CD14-positive monocyte (primary cell): ENCODE measurements at regions not wholly inside any gene's neighbourhood (a gene's known extent, or its start where the extent isn't known, plus 50 kb on each side); places are given as distances from the start of the nearest gene placed in this dataset.

Experiments
- DNase-seq, 3 donors: peaks; one replicate each; pipeline ENCODE4 v3.0.0-alpha.2; 2011 to 2022
- H2AFZ ChIP-seq: 2 replicates; pipeline ENCODE4 v1.6.0; 2012; ENCODE audit warnings: mild to moderate bottlenecking, low read depth, low read length, inconsistent platforms; ENCODE audit not compliant: insufficient read depth, poor library complexity, severe bottlenecking
- H3K27ac ChIP-seq, 2 donors: 1 replicate in 1 of 2; 2 replicates in 1 of 2; pipeline ENCODE4 v1.5.1; 2012 to 2013; ENCODE audit warnings: low read length in 2 of 2, control low read depth in 1 of 2, inconsistent platforms in 1 of 2, low read depth in 1 of 2, mild to moderate bottlenecking in 1 of 2
- H3K27me3 ChIP-seq, 2 donors: one replicate each; pipeline versions ENCODE4 v1.6.0 to v1.6.1; 2011 to 2013; ENCODE audit warnings: low read length in 2 of 2; ENCODE audit not compliant: control insufficient read depth in 2 of 2, insufficient read depth in 2 of 2
- H3K36me3 ChIP-seq, 2 donors: replicated peaks in 1 of 2; 1 replicate in 1 of 2; 2 replicates in 1 of 2; pipeline versions ENCODE4 v1.5.1 to v1.6.1; 2012 to 2013; ENCODE audit warnings: low read length in 2 of 2, control low read depth in 1 of 2, inconsistent platforms in 1 of 2, mild to moderate bottlenecking in 1 of 2; ENCODE audit not compliant: insufficient read depth in 2 of 2, control insufficient read depth in 1 of 2
- H3K4me1 ChIP-seq, 2 donors: 1 replicate in 1 of 2; 2 replicates in 1 of 2; pipeline versions ENCODE4 v1.5.1 to v1.6.1; 2012 to 2013; ENCODE audit warnings: low read length in 2 of 2, control low read depth in 1 of 2, inconsistent platforms in 1 of 2, mild to moderate bottlenecking in 1 of 2, moderate library complexity in 1 of 2; ENCODE audit not compliant: insufficient read depth in 2 of 2, control insufficient read depth in 1 of 2
- H3K4me2 ChIP-seq: replicated peaks from 2 replicates; pipeline ENCODE3; 2012; ENCODE audit warnings: low read length, moderate library complexity, mild to moderate bottlenecking; ENCODE audit not compliant: poor library complexity, severe bottlenecking; ENCODE audit errors: extremely low read depth
- H3K4me3 ChIP-seq, 3 experiments: fragments of 200-600 bp in 1 of 3; sonication (generic) in 1 of 3; replicated peaks in 1 of 3; 1 replicate in 2 of 3; 2 replicates in 1 of 3; pipeline ENCODE4 v1.5.1; 2011 to 2013; ENCODE audit warnings: low read length in 3 of 3, mild to moderate bottlenecking in 3 of 3, control low read depth in 2 of 3, low read depth in 2 of 3, inconsistent platforms in 1 of 3, moderate library complexity in 1 of 3
- H3K79me2 ChIP-seq: 2 replicates; pipeline ENCODE4 v1.6.0; 2012; ENCODE audit warnings: mild to moderate bottlenecking, control low read depth, inconsistent platforms, low read length, moderate library complexity; ENCODE audit not compliant: insufficient read depth
- H3K9ac ChIP-seq: 2 replicates; pipeline ENCODE4 v1.6.0; 2017; ENCODE audit warnings: low read length, mild to moderate bottlenecking; ENCODE audit not compliant: insufficient read depth, poor library complexity, severe bottlenecking
- H3K9me3 ChIP-seq, 2 donors: replicated peaks in 1 of 2; 1 replicate in 1 of 2; 2 replicates in 1 of 2; pipeline versions ENCODE4 v1.5.1 to v1.6.1; 2012 to 2013; ENCODE audit warnings: low read length in 2 of 2, control low read depth in 1 of 2; ENCODE audit not compliant: control insufficient read depth in 1 of 2, insufficient read depth in 1 of 2
- H4K20me1 ChIP-seq: 2 replicates; pipeline ENCODE4 v1.6.0; 2012; ENCODE audit warnings: mild to moderate bottlenecking, low read length, control low read depth, moderate library complexity; ENCODE audit not compliant: insufficient read depth
- H3K27ac Mint-ChIP-seq, 7 donors: one replicate each; pipeline ENCODE4 v1.8.0; 2020; ENCODE audit warnings: mild to moderate bottlenecking in 7 of 7, mixed read lengths in 7 of 7, moderate library complexity in 6 of 7, inconsistent platforms in 2 of 7
- H3K27me3 Mint-ChIP-seq, 3 donors: one replicate each; pipeline ENCODE4 v1.8.0; 2021 to 2022; ENCODE audit warnings: low read depth in 3 of 3, mild to moderate bottlenecking in 3 of 3, mixed read lengths in 3 of 3, moderate library complexity in 3 of 3, inconsistent platforms in 1 of 3
- H3K36me3 Mint-ChIP-seq, 2 donors: one replicate each; pipeline ENCODE4 v1.8.0; 2020; ENCODE audit warnings: mixed read lengths in 2 of 2, inconsistent platforms in 1 of 2, mild to moderate bottlenecking in 1 of 2
- H3K4me1 Mint-ChIP-seq: one replicate; pipeline ENCODE4 v1.8.0; 2020; ENCODE audit warnings: mild to moderate bottlenecking, mixed read lengths
- H3K4me3 Mint-ChIP-seq, 2 donors: one replicate each; pipeline ENCODE4 v1.8.0; 2020; ENCODE audit warnings: mild to moderate bottlenecking in 2 of 2, mixed read lengths in 2 of 2, moderate library complexity in 1 of 2
- H3K9me3 Mint-ChIP-seq, 7 donors: one replicate each; pipeline ENCODE4 v1.8.0; 2020 to 2022; ENCODE audit warnings: mixed read lengths in 7 of 7, mild to moderate bottlenecking in 6 of 7, moderate library complexity in 6 of 7, inconsistent platforms in 2 of 7
- CTCF ChIP-seq: fragments of 200-600 bp; IDR thresholded peaks from one replicate; pipeline ENCODE4 v1.8.0; 2022; ENCODE audit warnings: antibody characterized with exemption, mild to moderate bottlenecking
- WGBS: methylation state at CpG from one replicate; pipeline ENCODE4 v1.1.5; 2013; ENCODE audit warnings: missing lambda C conversion rate; ENCODE audit not compliant: insufficient coverage; 5-methylcytosine and 5-hydroxymethylcytosine counted together
- intact Hi-C, 2 donors: fragments of 100-400 bp; cut with micrococcal nuclease; formaldehyde crosslinking; loops; one replicate each; pipeline versions ENCODE4 v1.15.0 to v1.15.1; 2023

DNA sequence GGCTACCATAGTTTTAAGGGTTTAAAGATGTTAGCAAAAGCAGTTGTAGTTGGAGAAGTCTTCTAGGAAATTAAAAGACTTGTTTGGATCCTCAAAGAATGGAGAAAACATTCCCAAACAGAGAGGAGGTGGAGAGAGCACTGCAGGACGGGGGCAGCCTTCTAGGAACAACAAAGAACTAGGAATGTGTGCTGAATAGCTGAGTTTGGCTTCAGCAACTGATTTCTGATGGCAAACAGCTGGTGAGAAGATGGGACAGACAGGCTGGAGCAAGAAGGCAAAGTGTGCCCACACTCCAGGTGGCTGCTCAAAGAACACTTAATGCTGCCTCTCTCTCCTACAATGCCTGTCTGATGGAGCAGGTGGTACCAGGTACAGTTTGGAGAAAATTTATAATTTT is 1331.1 kb downstream of the ADGRL3 start:
- Mint-ChIP-seq H3K27ac (no peak overlapping the region), H3K9me3 (peaks cover 1 to 9% (median 7%) of the 10 kb centered on the region in 7 donors), H3K27me3 (no peaks in the 10 kb centered on the region), H3K4me3 (no peak overlapping the region), H3K4me1 (no peaks in the 10 kb centered on the region), H3K36me3 (no peaks in the 10 kb centered on the region)
- H3K4me1 ChIP-seq: no peaks in the 10 kb centered on the region
- no peaks in the 10 kb centered on the region for H3K27me3 ChIP-seq
- H3K79me2 ChIP-seq: no peaks in the 10 kb centered on the region
- H3K9me3 ChIP-seq: no peaks in the 10 kb centered on the region
- no peak for DNase-seq
- WGBS: 100% methylated on average over 1 of the region's 1 CpG
- no peaks in the 10 kb centered on the region for H4K20me1 ChIP-seq
- H3K27ac ChIP-seq: no peak overlapping the region
- TF ChIP-seq CTCF: no peak
- H3K36me3 ChIP-seq: no peaks in the 10 kb centered on the region
- H3K4me2 ChIP-seq: no peak overlapping the region
- H2AFZ ChIP-seq: no peak overlapping the region
- no peak overlapping the region for H3K9ac ChIP-seq
- intact Hi-C loops: no loop called here
- H3K4me3 ChIP-seq: no peak overlapping the region

- Histone ChIP-seq H3K36me3 (no peaks in the 10 kb centered on the region), H3K27me3 (no peaks in the 10 kb centered on the region), H3K79me2 (no peaks in the 10 kb centered on the region), H4K20me1 (no peaks in the 10 kb centered on the region), H3K27ac (no peak overlapping the region), H3K9ac (no peak overlapping the region), H3K4me1 (no peaks in the 10 kb centered on the region), H2AFZ (no peak overlapping the region), H3K9me3 (peaks cover 0 to 10% of the 10 kb centered on the region in 2 donors), H3K4me2 (no peak overlapping the region), H3K4me3 (no peak overlapping the region)
- no peaks in the 10 kb centered on the region for H3K36me3 Mint-ChIP-seq
- no peak overlapping the region for H3K4me3 Mint-ChIP-seq
- intact Hi-C loops: no loop called here
- H3K4me1 Mint-ChIP-seq: no peaks in the 10 kb centered on the region
- H3K27me3 Mint-ChIP-seq: no peaks in the 10 kb centered on the region
- no peak for DNase-seq
- TF ChIP-seq CTCF: no peak
- WGBS: 50% methylated on average over 1 of the region's 2 CpGs
- H3K27ac Mint-ChIP-seq: no peak overlapping the region
- H3K9me3 Mint-ChIP-seq: peaks cover 1 to 22% (median 12%) of the 10 kb centered on the region in 7 donors
Observed at GRCh38 chr4:62528874-62529273, 1328.7 kb downstream of the ADGRL3 start.
